ENCODE measurements at regions not wholly inside any gene's neighbourhood (a gene's known extent, or its start where the extent isn't known, plus 50 kb on each side); places are given as distances from the start of the nearest gene placed in this dataset.
"Not testable (repeated sequence)": the region's sequence is repeated elsewhere in the genome, so short reads cannot be mapped to it uniquely, and the experiment has no call there.

- no peak for DNase-seq (ENCODE audit: low spot score)
Measured at GRCh38 chr14:66273261-66273832, 212.8 kb upstream of the CCDC196 start.

GRCh38 chr14:66278418-66278817 lies 207.8 kb upstream of the CCDC196 start:
- DNase-seq (ENCODE audit: low spot score) = not testable (repeated sequence)

- DNase-seq (ENCODE audit: low spot score) = no peak
Measured at GRCh38 chr14:66281036-66281776, 205.0 kb upstream of the CCDC196 start.

- DNase-seq (ENCODE audit: low spot score) = peak; percentile 35
Measured at GRCh38 chr14:66284346-66284745, 201.8 kb upstream of the CCDC196 start.

- peak; percentile 25 for DNase-seq (ENCODE audit: low spot score)
Measured at GRCh38 chr14:66288511-66288910, 197.7 kb upstream of the CCDC196 start.

- DNase-seq (ENCODE audit: low spot score) = no peak
Measured at GRCh38 chr14:66291756-66292155, 194.4 kb upstream of the CCDC196 start.

- DNase-seq (ENCODE audit: low spot score) = no peak
Measured at GRCh38 chr14:66293533-66294105, 192.6 kb upstream of the CCDC196 start.

GRCh38 chr14:66295386-66295785 lies 190.8 kb upstream of the CCDC196 start:
- no peak for DNase-seq (ENCODE audit: low spot score)

GRCh38 chr14:66300886-66301285 lies 185.3 kb upstream of the CCDC196 start:
- no peak for DNase-seq (ENCODE audit: low spot score)

- DNase-seq (ENCODE audit: low spot score) = no peak
Measured at GRCh38 chr14:66306101-66306500, 180.1 kb upstream of the CCDC196 start.

GRCh38 chr14:66311058-66311457 lies 175.1 kb upstream of the CCDC196 start:
- DNase-seq (ENCODE audit: low spot score) = no peak

- no peak for DNase-seq (ENCODE audit: low spot score)
Measured at GRCh38 chr14:66311990-66312389, 174.2 kb upstream of the CCDC196 start.

GRCh38 chr14:66312451-66312850 lies 173.7 kb upstream of the CCDC196 start:
- no peak for DNase-seq (ENCODE audit: low spot score)

GRCh38 chr14:66315098-66315497 lies 171.1 kb upstream of the CCDC196 start:
- DNase-seq (ENCODE audit: low spot score) = no peak

- DNase-seq (ENCODE audit: low spot score) = no peak
Measured at GRCh38 chr14:66315548-66315947, 170.6 kb upstream of the CCDC196 start.

- DNase-seq (ENCODE audit: low spot score) = no peak
Measured at GRCh38 chr14:66322564-66322963, 163.6 kb upstream of the CCDC196 start.

- DNase-seq (ENCODE audit: low spot score) = no peak
Measured at GRCh38 chr14:66330228-66330627, 155.9 kb upstream of the CCDC196 start.

- peak; percentile 48 for DNase-seq (ENCODE audit: low spot score)
Measured at GRCh38 chr14:66330916-66331315, 155.3 kb upstream of the CCDC196 start.

GRCh38 chr14:66333293-66333692 lies 152.9 kb upstream of the CCDC196 start:
- DNase-seq (ENCODE audit: low spot score) = not testable (repeated sequence)

GRCh38 chr14:66341239-66341638 lies 144.9 kb upstream of the CCDC196 start:
- DNase-seq (ENCODE audit: low spot score) = no peak

- no peak for DNase-seq (ENCODE audit: low spot score)
Measured at GRCh38 chr14:66345986-66346385, 140.2 kb upstream of the CCDC196 start.

GRCh38 chr14:66351310-66351709 lies 134.9 kb upstream of the CCDC196 start:
- no peak for DNase-seq (ENCODE audit: low spot score)

- DNase-seq (ENCODE audit: low spot score) = peak; percentile 80
Measured at GRCh38 chr14:66359500-66359899, 126.7 kb upstream of the CCDC196 start.

All from RKO (cell line).